Ectodermal cell (in vitro differentiated cells): ENCODE measurements at regions not wholly inside any gene's neighbourhood (a gene's known extent, or its start where the extent isn't known, plus 50 kb on each side); places are given as distances from the start of the nearest gene placed in this dataset.

Experiments
- H3K27ac ChIP-seq: 2 replicates; pipeline ENCODE4 v1.7.0; 2013; ENCODE audit warnings: mild to moderate bottlenecking, low read depth, low read length; ENCODE audit not compliant: insufficient read depth, poor library complexity, severe bottlenecking
- H3K27me3 ChIP-seq: 2 replicates; pipeline ENCODE4 v1.7.0; 2013; ENCODE audit warnings: mild to moderate bottlenecking, low read length; ENCODE audit not compliant: insufficient read depth, control insufficient read depth, poor library complexity, severe bottlenecking
- H3K36me3 ChIP-seq: one replicate; pipeline ENCODE4 v1.7.0; 2013; ENCODE audit warnings: low read length; ENCODE audit not compliant: control insufficient read depth, insufficient read depth
- H3K4me1 ChIP-seq: one replicate; pipeline ENCODE4 v1.7.0; 2013; ENCODE audit warnings: low read length; ENCODE audit not compliant: control insufficient read depth, insufficient read depth
- H3K4me3 ChIP-seq: 2 replicates; pipeline ENCODE4 v1.7.0; 2013; ENCODE audit warnings: low read depth, low read length, control low read depth; ENCODE audit not compliant: insufficient read depth
- H3K9me3 ChIP-seq: 2 replicates; pipeline ENCODE4 v1.7.0; 2013; ENCODE audit warnings: mild to moderate bottlenecking, low read length, moderate library complexity; ENCODE audit not compliant: control insufficient read depth
- WGBS, 2 experiments: methylation state at CpG; one replicate each; pipeline ENCODE4 v1.1.7; 2013; ENCODE audit warnings: missing lambda C conversion rate in 2 of 2; 5-methylcytosine and 5-hydroxymethylcytosine counted together

DNA sequence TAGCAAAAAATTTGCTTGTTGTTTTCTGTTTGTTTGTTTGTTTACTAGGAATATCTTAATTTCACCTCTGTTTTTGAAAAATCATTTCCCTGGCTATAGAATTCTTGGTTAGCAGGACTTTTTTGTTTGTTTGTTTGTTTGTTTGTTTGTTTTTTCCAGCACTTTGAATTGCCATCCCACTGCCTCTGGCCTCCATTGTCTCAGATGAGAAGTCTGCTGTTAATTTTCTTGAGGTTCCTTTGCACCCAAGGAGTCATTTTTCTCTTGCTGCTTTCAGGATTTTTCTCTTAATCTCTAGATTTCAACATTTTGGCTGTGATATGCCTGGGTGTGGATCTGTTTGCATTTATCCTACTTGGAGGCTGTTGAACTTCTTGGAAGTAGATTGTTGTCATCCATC, 105.7 kb downstream of the FOXL3 start:
- Histone ChIP-seq H3K36me3 (no peaks in the 10 kb centered on the region), H3K27me3 (no peaks in the 10 kb centered on the region), H3K9me3 (peaks cover 2% of the 10 kb centered on the region), H3K4me1 (no peaks in the 10 kb centered on the region), H3K4me3 (no peak overlapping the region), H3K27ac (no peak overlapping the region)

DNA sequence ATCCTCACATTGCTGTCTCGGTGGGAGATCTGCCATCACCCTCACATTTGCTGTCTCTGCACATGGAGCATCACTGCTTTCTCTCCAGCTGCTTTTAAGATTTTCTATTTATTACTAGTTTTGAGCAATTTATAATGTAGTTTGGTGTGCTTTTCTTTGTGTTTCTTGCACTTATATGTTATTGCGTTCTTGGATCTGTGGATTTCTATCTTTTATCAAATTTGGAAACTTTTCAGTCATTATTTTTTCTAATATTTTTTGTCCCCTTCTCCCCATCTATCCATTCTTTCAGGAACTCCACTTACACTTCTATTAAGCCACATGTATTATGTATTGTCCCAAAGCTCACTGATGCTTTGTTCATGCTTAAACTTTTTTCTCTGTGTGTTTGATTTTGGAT, 108.9 kb downstream of the FOXL3 start:
- Histone ChIP-seq H3K27me3 (no peaks in the 10 kb centered on the region), H3K9me3 (peaks cover 2% of the 10 kb centered on the region), H3K36me3 (no peaks in the 10 kb centered on the region), H3K4me3 (no peak overlapping the region), H3K4me1 (no peaks in the 10 kb centered on the region), H3K27ac (no peak overlapping the region)
- WGBS, 2 experiments = 97 to 98% methylated on average over 1 of the region's 2 CpGs

DNA sequence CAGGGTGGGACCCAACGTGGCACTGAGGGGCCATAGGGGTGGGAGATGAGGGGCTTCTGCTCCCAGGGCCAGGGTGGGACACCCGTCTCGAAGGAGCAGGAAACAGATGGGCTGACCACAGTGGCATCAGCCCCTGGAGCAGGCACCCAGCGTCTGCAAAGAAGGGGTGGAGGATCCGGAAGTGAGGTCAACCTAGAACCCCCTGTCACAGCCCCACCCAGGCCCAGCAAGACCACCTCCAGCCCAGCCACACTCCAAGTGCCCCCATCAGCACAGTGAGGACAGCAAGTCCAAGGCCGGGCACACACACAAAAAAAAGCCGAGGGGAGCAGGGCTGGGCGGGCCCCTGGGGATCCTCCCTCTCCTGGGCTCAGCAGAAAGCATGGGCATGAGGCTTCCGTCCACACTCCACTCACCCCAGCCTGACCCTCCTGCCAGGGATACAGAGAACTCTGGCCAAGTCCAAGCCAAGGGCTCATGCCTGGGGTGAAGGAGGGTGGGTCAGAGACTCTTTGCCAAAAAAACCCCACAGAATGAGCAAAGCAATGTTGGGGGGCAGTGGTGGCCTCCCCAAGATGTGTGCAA, 111.0 kb downstream of the FOXL3 start:
- H3K36me3 ChIP-seq = no peaks in the 10 kb centered on the region
- peaks cover 6% of the 10 kb centered on the region for H3K4me1 ChIP-seq
- no peak overlapping the region for H3K27ac ChIP-seq
- no peak overlapping the region for H3K4me3 ChIP-seq
- peaks cover 2% of the 10 kb centered on the region for H3K9me3 ChIP-seq
- 85 to 92% methylated on average over 9 of the region's 9 CpGs for WGBS, 2 experiments
- peaks cover 5% of the 10 kb centered on the region for H3K27me3 ChIP-seq

DNA sequence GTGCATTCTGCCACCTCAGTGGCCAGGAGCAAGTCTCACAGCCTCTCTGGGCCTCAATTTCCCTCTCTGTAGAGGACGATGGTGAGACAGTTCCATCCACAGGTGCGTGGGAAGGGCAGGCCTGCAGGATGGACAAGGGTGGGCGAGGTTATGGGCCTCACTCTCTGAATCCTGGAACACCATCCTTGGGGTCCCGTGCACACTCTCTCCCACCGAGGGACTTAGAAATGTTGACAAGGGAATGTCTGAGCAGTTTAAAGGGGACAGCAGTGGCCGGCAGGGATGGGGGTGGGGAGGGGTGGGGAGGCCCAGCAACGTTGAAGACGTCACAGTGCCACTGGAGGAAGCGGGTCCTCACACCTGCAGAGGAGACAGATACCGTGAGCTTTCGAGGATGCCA, 111.5 kb downstream of the FOXL3 start:
- whole genome bisulfite sequencing, 2 experiments = 93% methylated on average over 11 of the region's 11 CpGs
- no peak overlapping the region for H3K4me3 ChIP-seq
- H3K4me1 ChIP-seq = peaks cover 6% of the 10 kb centered on the region
- H3K27ac ChIP-seq = no peak overlapping the region
- peaks cover 5% of the 10 kb centered on the region for H3K27me3 ChIP-seq
- H3K9me3 ChIP-seq = peaks cover 2% of the 10 kb centered on the region
- H3K36me3 ChIP-seq = no peaks in the 10 kb centered on the region

DNA sequence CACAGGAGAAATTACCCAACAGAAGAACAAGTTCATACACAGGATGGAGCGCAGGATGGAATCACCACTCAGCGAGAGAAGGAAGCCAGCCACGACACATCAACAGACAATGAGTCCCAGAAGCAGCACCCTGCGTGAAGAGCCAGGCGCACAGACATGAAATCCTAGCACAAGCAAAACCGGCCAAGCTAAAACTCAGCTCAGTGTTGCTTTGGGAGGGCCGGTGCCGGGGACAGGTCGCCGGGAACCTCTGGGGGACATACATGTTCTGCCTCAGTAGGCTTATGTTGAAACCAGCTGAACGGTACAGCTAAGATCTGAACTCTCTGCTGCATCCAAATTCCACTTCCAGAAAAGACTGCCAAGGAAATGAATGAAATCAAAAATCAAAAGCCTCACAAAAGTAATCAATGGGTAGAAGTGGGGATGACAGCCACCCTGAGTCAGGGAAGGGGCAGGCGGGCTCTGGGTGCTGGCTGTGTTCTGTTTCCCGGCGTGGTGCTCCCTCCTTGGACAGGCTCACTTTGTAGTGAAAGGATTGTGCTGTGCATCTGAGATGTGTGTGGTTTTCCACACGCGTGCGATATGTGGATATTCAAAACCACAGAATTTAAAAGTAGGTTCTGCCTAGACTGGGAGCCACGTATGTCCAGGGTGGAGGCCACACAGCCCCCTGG, 114.7 kb downstream of the PDGFA start:
- Histone ChIP-seq H3K36me3 (no peaks in the 10 kb centered on the region), H3K27ac (no peak overlapping the region), H3K9me3 (no peaks in the 10 kb centered on the region), H3K4me3 (no peak overlapping the region), H3K27me3 (peaks cover 5% of the 10 kb centered on the region), H3K4me1 (peaks cover 9% of the 10 kb centered on the region)
- WGBS, 2 experiments = 94 to 95% methylated on average over 18 of the region's 18 CpGs

DNA sequence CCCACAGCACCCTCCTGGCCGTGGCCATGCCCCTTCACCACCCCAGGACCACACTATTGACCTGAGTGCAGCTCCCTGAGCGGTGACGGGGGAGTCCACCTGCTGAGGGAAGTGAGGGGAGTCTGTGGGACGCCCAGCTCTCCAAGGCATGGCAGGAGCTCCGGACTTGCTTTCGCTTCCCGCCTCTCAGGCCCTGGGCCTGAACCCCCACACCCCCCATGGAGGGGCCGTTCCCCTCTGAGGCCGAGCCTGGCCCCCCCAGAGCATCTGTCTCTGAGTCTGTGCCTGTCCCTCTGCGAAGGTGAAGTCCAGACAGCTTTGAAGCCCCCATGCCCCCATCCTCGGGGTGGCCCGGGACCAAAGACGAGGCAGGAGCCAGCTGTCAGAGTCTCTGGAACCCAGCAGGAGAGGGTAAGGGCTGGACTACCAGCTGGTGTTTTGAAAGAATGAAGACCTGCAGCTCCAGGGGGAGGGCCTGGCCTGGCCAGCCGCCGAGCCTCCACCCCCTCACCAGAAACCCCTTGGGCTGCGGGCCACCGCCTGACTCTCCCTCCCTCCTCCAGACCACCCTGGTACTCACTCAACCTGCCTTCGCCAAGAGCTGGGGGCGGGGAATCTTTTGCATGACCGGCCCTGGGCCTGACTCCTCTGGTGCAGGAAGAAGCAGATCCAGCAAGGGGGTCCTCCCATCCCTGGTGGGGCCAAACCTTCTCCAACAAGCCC, 114.0 kb downstream of the PDGFA start:
- Histone ChIP-seq H3K27me3 (peaks cover 5% of the 10 kb centered on the region), H3K9me3 (no peaks in the 10 kb centered on the region), H3K4me3 (no peak overlapping the region), H3K36me3 (no peaks in the 10 kb centered on the region), H3K27ac (no peak overlapping the region), H3K4me1 (peaks cover 9% of the 10 kb centered on the region)
- WGBS, 2 experiments = 42 to 43% methylated on average over 20 of the region's 20 CpGs

DNA sequence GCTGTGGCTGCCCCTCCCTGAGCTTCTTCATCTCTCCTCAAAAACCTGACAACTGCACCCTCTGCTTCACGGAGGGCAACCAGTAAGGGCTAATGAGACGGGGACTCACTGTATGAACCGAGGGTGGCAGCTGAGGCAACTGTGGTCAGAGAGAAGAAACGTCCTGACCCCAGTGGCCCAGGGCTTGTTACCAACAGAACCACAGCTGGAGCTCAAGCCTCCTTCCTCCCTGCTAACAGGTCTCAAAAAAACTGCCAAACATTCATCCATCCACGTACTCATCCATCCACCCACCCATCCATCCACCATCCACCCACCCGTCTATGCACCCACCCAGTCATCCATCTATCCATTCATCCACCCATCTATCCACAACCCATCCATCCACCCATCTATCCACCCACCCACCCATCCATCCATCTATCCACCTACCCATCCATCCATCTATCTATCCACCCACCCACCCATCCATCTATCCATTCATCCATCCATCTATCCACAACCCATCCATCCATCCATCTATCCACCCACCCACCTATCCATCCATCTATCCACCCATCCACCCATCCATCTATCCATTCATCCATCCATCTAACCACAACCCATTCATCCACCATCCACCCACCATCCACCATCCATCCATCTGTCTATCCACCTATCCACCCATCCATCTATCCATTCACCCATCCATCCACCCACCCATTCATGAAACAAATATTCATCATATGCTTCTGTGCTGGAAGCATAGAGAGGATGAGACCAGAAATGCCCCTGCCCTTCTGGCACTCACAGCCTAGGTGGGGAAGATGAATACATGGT, 111.7 kb downstream of the PDGFA start:
- no peaks in the 10 kb centered on the region for H3K36me3 ChIP-seq
- H3K27ac ChIP-seq = no peak overlapping the region
- peaks cover 9% of the 10 kb centered on the region for H3K4me1 ChIP-seq
- H3K9me3 ChIP-seq = no peaks in the 10 kb centered on the region
- peaks cover 5% of the 10 kb centered on the region for H3K27me3 ChIP-seq
- H3K4me3 ChIP-seq = no peak overlapping the region
- WGBS, 2 experiments = 90 to 93% methylated on average over 6 of the region's 6 CpGs

DNA sequence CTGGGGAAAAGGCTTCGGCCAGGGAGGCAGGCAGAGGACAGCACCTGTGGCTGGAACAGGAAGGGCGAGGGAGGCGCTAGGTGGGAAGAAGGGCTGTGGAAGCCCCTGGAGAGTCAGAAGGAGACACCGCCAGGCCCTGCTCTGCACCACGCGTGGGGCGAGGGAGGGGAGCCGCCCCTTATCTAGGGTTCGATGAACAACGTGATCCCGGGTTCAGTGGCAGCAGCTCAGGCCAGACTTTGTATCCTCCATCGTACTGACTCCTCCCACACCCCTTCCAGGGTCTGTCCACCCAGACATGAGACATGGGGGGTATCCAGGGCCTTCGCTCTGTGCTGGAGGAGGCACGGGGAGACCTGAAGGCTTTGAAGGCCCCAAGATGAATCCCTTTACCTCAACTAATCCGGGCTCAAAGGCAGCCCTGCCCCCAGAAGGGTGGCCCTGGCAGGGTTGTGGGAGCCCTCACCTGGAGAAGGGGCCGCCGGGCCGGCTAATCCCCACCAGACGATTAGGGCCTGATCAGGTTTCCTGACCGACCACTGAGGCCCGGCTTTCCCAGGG, 110.8 kb downstream of the PDGFA start:
- Histone ChIP-seq H3K9me3 (no peaks in the 10 kb centered on the region), H3K36me3 (no peaks in the 10 kb centered on the region), H3K27me3 (peaks cover 5% of the 10 kb centered on the region), H3K4me1 (peaks cover 9% of the 10 kb centered on the region), H3K27ac (no peak overlapping the region), H3K4me3 (no peak overlapping the region)
- 90 to 91% methylated on average over 21 of the region's 21 CpGs for WGBS, 2 experiments

DNA sequence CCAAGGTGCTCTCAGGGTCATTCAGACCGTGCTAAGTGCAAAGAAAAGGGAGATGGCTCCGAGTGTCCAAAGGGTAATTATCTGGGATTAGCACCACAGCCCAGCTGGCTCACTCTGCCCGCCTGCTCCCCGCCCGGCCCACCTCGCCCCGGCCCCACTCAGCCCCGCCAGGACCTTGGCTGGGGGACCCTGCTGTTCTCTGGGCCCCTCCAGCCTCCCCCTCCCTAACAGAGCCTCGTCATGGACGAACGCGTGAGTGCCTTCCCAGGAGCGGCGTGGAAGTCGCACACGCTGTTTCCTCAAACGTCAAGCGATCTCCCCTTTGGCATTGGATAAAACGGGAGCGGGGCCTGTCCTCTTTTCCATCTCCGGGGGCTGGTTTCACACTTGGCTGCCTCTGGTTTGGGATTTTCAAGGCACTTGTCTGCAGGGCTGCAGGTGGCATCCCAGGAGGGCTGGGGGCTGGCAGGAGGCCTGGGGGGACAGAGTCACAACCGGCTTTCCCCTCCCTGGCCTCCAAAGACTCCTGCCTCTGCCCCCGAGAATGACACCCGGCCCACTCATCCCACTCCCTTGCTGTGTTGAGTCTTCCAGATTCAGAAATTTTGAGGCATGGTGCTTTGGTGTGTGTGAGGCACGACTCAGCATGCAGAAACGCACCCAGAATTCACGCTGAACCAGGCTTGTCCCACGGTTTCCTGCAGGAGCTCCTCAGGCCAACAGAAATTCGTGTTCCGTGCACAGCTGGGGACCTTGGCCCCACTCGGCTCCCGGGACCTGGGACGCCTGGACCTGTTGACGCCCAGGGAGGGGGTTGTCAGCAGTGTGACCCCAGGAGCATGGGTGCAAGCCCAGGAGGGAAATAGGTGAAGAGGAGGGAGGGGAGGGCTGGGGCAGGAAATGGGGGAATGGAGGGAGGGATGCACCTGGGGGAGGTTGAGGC, 110.0 kb downstream of the PDGFA start:
- Histone ChIP-seq H3K27me3 (peaks cover 5% of the 10 kb centered on the region), H3K9me3 (no peaks in the 10 kb centered on the region), H3K4me1 (peaks cover 9% of the 10 kb centered on the region), H3K4me3 (no peak overlapping the region), H3K27ac (no peak overlapping the region), H3K36me3 (no peaks in the 10 kb centered on the region)
- WGBS, 2 experiments = 81 to 85% methylated on average over 34 of the region's 34 CpGs
